HUES48 (cell line): ENCODE measurements at regions not wholly inside any gene's neighbourhood (a gene's known extent, or its start where the extent isn't known, plus 50 kb on each side); places are given as distances from the start of the nearest gene placed in this dataset.

Source experiments
- H3K27ac ChIP-seq: one replicate; pipeline ENCODE4 v1.7.0; 2013; ENCODE audit warnings: low read depth, low read length, inconsistent platforms
- H3K27me3 ChIP-seq: 2 replicates; pipeline ENCODE4 v1.6.1; 2013; ENCODE audit warnings: mild to moderate bottlenecking, low read length; ENCODE audit not compliant: control insufficient read depth, insufficient read depth
- H3K36me3 ChIP-seq: 2 replicates; pipeline ENCODE4 v1.6.1; 2013; ENCODE audit warnings: low read length; ENCODE audit not compliant: control insufficient read depth, insufficient read depth
- H3K4me1 ChIP-seq: 2 replicates; pipeline ENCODE4 v1.6.1; 2013; ENCODE audit warnings: mild to moderate bottlenecking, low read length; ENCODE audit not compliant: control insufficient read depth, insufficient read depth
- H3K4me3 ChIP-seq: 2 replicates; pipeline ENCODE4 v1.5.1; 2013; ENCODE audit warnings: mild to moderate bottlenecking, low read depth, low read length
- H3K9ac ChIP-seq: 2 replicates; pipeline ENCODE4 v1.6.1; 2013; ENCODE audit warnings: mild to moderate bottlenecking, low read depth, low read length, moderate library complexity
- H3K9me3 ChIP-seq: 2 replicates; pipeline ENCODE4 v1.6.1; 2013; ENCODE audit warnings: low read length; ENCODE audit not compliant: control insufficient read depth, insufficient read depth

GRCh38 chr20:50460115-50460607 is 50.0 kb upstream of the PTPN1 start:
- no peaks in the 10 kb centered on the region for H3K9me3 ChIP-seq
- no peaks in the 10 kb centered on the region for H3K27me3 ChIP-seq
- peaks cover 6% of the 10 kb centered on the region; the same call in 1 of the 2 replicates for H3K4me1 ChIP-seq
- no peaks in the 10 kb centered on the region for H3K36me3 ChIP-seq
- H3K9ac ChIP-seq: no peak overlapping the region
- no peak overlapping the region for H3K4me3 ChIP-seq
- H3K27ac ChIP-seq: no peak overlapping the region
